ENCODE measurements at regions not wholly inside any gene's neighbourhood (a gene's known extent, or its start where the extent isn't known, plus 50 kb on each side); places are given as distances from the start of the nearest gene placed in this dataset.
"Not testable (repeated sequence)": the region's sequence is repeated elsewhere in the genome, so short reads cannot be mapped to it uniquely, and the experiment has no call there.

DNA sequence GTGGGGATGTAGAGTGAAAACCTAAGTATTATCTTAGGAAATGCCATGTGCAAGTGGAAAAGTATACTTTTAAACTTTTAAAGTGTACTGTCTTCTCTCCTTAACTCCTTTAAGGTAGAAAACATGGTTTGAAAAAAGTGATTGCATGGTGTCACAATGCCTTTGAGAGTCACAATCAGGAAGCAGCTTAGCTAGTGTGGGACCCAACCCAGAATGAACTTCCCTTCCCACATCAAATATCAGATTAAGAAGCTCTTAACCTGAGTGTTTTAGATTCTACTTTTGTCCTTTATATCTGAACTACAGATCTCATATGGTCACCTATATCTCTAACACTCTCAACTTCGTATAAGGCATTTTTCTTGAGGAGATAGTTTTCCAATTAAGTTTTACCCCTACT lies 266.6 kb downstream of the KDM5D start:
- TF ChIP-seq, protein P1, sequence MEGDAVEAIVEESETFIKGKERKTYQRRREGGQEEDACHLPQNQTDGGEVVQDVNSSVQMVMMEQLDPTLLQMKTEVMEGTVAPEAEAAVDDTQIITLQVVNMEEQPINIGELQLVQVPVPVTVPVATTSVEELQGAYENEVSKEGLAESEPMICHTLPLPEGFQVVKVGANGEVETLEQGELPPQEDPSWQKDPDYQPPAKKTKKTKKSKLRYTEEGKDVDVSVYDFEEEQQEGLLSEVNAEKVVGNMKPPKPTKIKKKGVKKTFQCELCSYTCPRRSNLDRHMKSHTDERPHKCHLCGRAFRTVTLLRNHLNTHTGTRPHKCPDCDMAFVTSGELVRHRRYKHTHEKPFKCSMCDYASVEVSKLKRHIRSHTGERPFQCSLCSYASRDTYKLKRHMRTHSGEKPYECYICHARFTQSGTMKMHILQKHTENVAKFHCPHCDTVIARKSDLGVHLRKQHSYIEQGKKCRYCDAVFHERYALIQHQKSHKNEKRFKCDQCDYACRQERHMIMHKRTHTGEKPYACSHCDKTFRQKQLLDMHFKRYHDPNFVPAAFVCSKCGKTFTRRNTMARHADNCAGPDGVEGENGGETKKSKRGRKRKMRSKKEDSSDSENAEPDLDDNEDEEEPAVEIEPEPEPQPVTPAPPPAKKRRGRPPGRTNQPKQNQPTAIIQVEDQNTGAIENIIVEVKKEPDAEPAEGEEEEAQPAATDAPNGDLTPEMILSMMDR (IDR thresholded peaks at IDR 0.05) = no peak
- no peak for TF ChIP-seq ZFX (IDR thresholded peaks at IDR 0.05; ENCODE audit: borderline replicate concordance)
- no peak overlapping the region for H3K27ac ChIP-seq

- no peak overlapping the region for H3K27ac ChIP-seq
- TF ChIP-seq ZFX (IDR thresholded peaks at IDR 0.05; ENCODE audit: borderline replicate concordance) = no peak
- TF ChIP-seq, protein P1 (IDR thresholded peaks at IDR 0.05) = no peak
These were observed 278.7 kb downstream of the KDM5D start for GRCh38 chrY:19465809-19466208.

DNA sequence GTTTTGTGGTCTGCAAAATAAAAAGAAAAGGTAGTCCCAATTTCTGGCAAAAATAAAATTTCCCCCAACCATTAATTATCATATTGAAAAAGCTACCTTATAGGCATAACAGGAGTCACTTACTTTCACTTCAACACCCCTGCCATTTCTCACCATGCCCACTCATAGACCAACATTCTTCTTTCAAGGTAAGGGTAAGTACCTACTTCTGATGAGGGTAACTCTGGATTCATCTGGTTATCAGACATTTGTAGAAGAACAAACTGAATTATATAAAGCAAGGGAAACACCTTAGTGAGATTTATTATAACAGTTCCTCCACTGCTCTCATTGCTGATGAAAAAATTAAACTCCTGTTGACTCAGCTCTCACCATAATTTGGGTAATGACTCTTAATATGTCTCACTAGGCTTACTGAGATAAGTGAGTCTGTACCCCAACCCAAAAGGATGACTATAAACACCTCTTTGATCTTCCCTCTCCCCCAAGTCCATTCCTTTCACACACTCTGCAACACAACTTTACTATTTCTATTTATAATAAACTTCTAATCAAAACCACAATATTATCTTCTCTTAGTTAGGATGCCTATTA lies 287.6 kb downstream of the KDM5D start:
- no peak overlapping the region for H3K27ac ChIP-seq
- TF ChIP-seq ZFX (IDR thresholded peaks at IDR 0.05; ENCODE audit: borderline replicate concordance) = no peak
- TF ChIP-seq, protein P1 (IDR thresholded peaks at IDR 0.05) = no peak

- TF ChIP-seq, protein P1 (IDR thresholded peaks at IDR 0.05) = peak; percentile 45
- no peak for TF ChIP-seq ZFX (IDR thresholded peaks at IDR 0.05; ENCODE audit: borderline replicate concordance)
- no peak overlapping the region for H3K27ac ChIP-seq
These were observed 311.5 kb downstream of the KDM5D start for GRCh38 chrY:19433059-19433458.

DNA sequence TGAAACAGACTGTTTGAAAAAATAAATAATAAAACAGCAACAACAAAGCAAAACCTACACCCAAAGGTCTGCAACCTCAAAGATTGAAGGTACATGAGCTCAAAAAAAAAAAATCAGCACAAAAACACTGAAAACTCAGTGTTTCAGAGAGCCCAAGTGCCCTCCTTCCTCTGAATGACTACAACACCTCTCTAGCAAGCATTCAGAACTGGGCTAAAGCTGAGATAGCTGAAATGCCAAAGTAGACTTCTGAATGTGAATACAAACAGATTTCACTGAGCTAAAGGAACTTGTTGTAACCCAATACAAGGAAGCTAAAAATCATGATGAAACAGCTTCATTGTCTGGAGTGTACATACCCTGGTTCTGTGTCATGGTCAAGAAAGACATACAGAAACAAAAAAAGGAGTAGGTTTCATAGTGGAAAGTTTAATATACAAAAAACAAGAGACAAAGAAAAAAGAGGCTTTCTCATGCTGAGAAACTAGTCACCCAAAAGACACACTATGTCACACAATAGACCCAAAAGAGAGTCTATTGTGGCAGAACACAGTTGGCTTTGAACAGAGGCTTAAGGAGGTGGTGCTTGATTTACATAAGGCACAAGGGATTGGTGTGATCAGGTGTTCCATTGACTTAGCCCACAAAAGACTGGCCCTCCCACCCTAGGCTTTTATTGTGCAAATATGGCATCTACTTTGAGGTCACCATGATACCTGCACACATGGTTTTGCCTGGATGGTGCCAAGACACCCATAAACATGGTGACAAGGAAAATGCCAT lies 316.6 kb downstream of the KDM5D start:
- H3K27ac ChIP-seq = no peak overlapping the region
- TF ChIP-seq, protein P1 (IDR thresholded peaks at IDR 0.05) = no peak
- TF ChIP-seq ZFX (IDR thresholded peaks at IDR 0.05; ENCODE audit: borderline replicate concordance) = no peak

GRCh38 chrY:19427191-19427590 lies 317.3 kb downstream of the KDM5D start:
- not testable (repeated sequence) for H3K27ac ChIP-seq

- H3K27ac ChIP-seq = no peak overlapping the region
These were observed 333.4 kb downstream of the KDM5D start for GRCh38 chrY:19410980-19411766.

More at GRCh38 chrY:19410980-19411766, 333.4 kb downstream of the KDM5D start:
- TF ChIP-seq, protein P1 (IDR thresholded peaks at IDR 0.05) = no peak
- no peak for TF ChIP-seq ZFX (IDR thresholded peaks at IDR 0.05; ENCODE audit: borderline replicate concordance)
